ENCODE measurements at regions not wholly inside any gene's neighbourhood (a gene's known extent, or its start where the extent isn't known, plus 50 kb on each side); places are given as distances from the start of the nearest gene placed in this dataset.
A peak's percentile ranks its signal among the peaks of the same experiment; 100 is the strongest.
"Not testable (repeated sequence)": the region's sequence is repeated elsewhere in the genome, so short reads cannot be mapped to it uniquely, and the experiment has no call there.

- DNase-seq = no peak
- CTCF ChIA-PET = no interaction called here
- TF ChIP-seq CTCF (IDR thresholded peaks at IDR 0.05; ENCODE audit: unreplicated experiment) = no peak
- Mint-ChIP-seq H3K4me3 (ENCODE audit: low read depth, unreplicated experiment) (no peak overlapping the region), H3K27ac (ENCODE audit: unreplicated experiment) (no peak overlapping the region), H3K27me3 (ENCODE audit: unreplicated experiment) (no peaks in the 10 kb centered on the region), H3K4me1 (ENCODE audit: low read depth, unreplicated experiment) (no peaks in the 10 kb centered on the region), H3K36me3 (ENCODE audit: insufficient read depth, unreplicated experiment) (no peaks in the 10 kb centered on the region), H3K9me3 (ENCODE audit: low read depth, unreplicated experiment) (no peaks in the 10 kb centered on the region)
- intact Hi-C loops (cut with micrococcal nuclease; ENCODE audit: unreplicated experiment) = no loop called here
- no TSS peak for BruUV-seq (replicated peaks)
These were observed 187.9 kb downstream of the NFKBIZ start for GRCh38 chr3:102037209-102037608.

- no peak overlapping the region for H3K4me3 Mint-ChIP-seq (ENCODE audit: low read depth, unreplicated experiment)
- CTCF ChIA-PET = interaction anchor here (0.8 kb wide), 1 partner anchor 10 kb away, joined by 3 read pairs; no protein-coding TSS in a partner anchor
- no peak for TF ChIP-seq CTCF (IDR thresholded peaks at IDR 0.05; ENCODE audit: unreplicated experiment)
- H3K27ac Mint-ChIP-seq (ENCODE audit: unreplicated experiment) = no peak overlapping the region
- no peaks in the 10 kb centered on the region for H3K4me1 Mint-ChIP-seq (ENCODE audit: low read depth, unreplicated experiment)
- H3K9me3 Mint-ChIP-seq (ENCODE audit: low read depth, unreplicated experiment) = no peaks in the 10 kb centered on the region
- intact Hi-C loops (cut with micrococcal nuclease; ENCODE audit: unreplicated experiment) = no loop called here
- no peak for DNase-seq
- H3K36me3 Mint-ChIP-seq (ENCODE audit: insufficient read depth, unreplicated experiment) = no peaks in the 10 kb centered on the region
- no TSS peak for BruUV-seq (replicated peaks)
- no peaks in the 10 kb centered on the region for H3K27me3 Mint-ChIP-seq (ENCODE audit: unreplicated experiment)
These were observed 188.5 kb downstream of the NFKBIZ start for GRCh38 chr3:102037791-102038190.

- H3K27me3 Mint-ChIP-seq (ENCODE audit: unreplicated experiment) = no peaks in the 10 kb centered on the region
- CTCF ChIA-PET = no interaction called here
These were observed 189.3 kb downstream of the NFKBIZ start for GRCh38 chr3:102038477-102039142.

GRCh38 chr3:102040144-102040543 lies 190.8 kb downstream of the NFKBIZ start:
- H3K27ac Mint-ChIP-seq (ENCODE audit: unreplicated experiment); intact Hi-C loops (cut with micrococcal nuclease; ENCODE audit: unreplicated experiment); H3K9me3 Mint-ChIP-seq (ENCODE audit: low read depth, unreplicated experiment); H3K4me1 Mint-ChIP-seq (ENCODE audit: low read depth, unreplicated experiment); H3K27me3 Mint-ChIP-seq (ENCODE audit: unreplicated experiment); BruUV-seq (replicated peaks); H3K4me3 Mint-ChIP-seq (ENCODE audit: low read depth, unreplicated experiment); CTCF ChIA-PET; H3K36me3 Mint-ChIP-seq (ENCODE audit: insufficient read depth, unreplicated experiment); DNase-seq: not testable (repeated sequence)

More at GRCh38 chr3:102038477-102039142, 189.3 kb downstream of the NFKBIZ start:
- intact Hi-C loops (cut with micrococcal nuclease; ENCODE audit: unreplicated experiment) = no loop called here
- TF ChIP-seq CTCF (IDR thresholded peaks at IDR 0.05; ENCODE audit: unreplicated experiment) = no peak
- Mint-ChIP-seq H3K36me3 (ENCODE audit: insufficient read depth, unreplicated experiment) (no peaks in the 10 kb centered on the region), H3K27ac (ENCODE audit: unreplicated experiment) (no peak overlapping the region), H3K4me1 (ENCODE audit: low read depth, unreplicated experiment) (no peaks in the 10 kb centered on the region), H3K4me3 (ENCODE audit: low read depth, unreplicated experiment) (no peak overlapping the region), H3K9me3 (ENCODE audit: low read depth, unreplicated experiment) (no peaks in the 10 kb centered on the region)
- BruUV-seq (replicated peaks) = no TSS peak
- DNase-seq = no peak

- TF ChIP-seq CTCF (IDR thresholded peaks at IDR 0.05; ENCODE audit: unreplicated experiment) = no peak
- DNase-seq = peak; percentile 19
- Mint-ChIP-seq H3K27ac (ENCODE audit: unreplicated experiment) (no peak overlapping the region), H3K4me3 (ENCODE audit: low read depth, unreplicated experiment) (no peak overlapping the region), H3K36me3 (ENCODE audit: insufficient read depth, unreplicated experiment) (no peaks in the 10 kb centered on the region), H3K27me3 (ENCODE audit: unreplicated experiment) (no peaks in the 10 kb centered on the region), H3K4me1 (ENCODE audit: low read depth, unreplicated experiment) (peaks cover 16% of the 10 kb centered on the region), H3K9me3 (ENCODE audit: low read depth, unreplicated experiment) (peaks cover 14% of the 10 kb centered on the region)
- CTCF ChIA-PET = interaction anchor here (0.6 kb wide), 1 partner anchor 148 kb away, joined by 3 read pairs; no protein-coding TSS in a partner anchor
- BruUV-seq (replicated peaks) = no TSS peak
- intact Hi-C loops (cut with micrococcal nuclease; ENCODE audit: unreplicated experiment) = no loop called here
These were observed 204.2 kb downstream of the NFKBIZ start for GRCh38 chr3:102053375-102053989.

All from Calu3 (cell line).